PC-3 (cell line): ENCODE measurements at regions not wholly inside any gene's neighbourhood (a gene's known extent, or its start where the extent isn't known, plus 50 kb on each side); places are given as distances from the start of the nearest gene placed in this dataset.

ENCODE experiments used
- CTCF ChIP-seq: fragments of 300-600 bp; sonication (generic); conservative IDR thresholded peaks from 2 replicates; pipeline ENCODE4 v1.5.1; 2017; ENCODE audit warnings: antibody characterized with exemption, low read depth, mild to moderate bottlenecking, low read length
- EZH2 ChIP-seq: fragments of 300-600 bp; sonication (generic); IDR thresholded peaks from one replicate; pipeline ENCODE4 v1.6.1; 2017; ENCODE audit warnings: antibody characterized with exemption, mild to moderate bottlenecking, low read length; ENCODE audit not compliant: unreplicated experiment

GRCh38 chr9:8030095-8030494 lies 230.5 kb upstream of the DMAC1 start:
- TF ChIP-seq CTCF (no peak), EZH2 (no peak)
